ENCODE measurements at regions not wholly inside any gene's neighbourhood (a gene's known extent, or its start where the extent isn't known, plus 50 kb on each side); places are given as distances from the start of the nearest gene placed in this dataset.
"Not testable (repeated sequence)": the region's sequence is repeated elsewhere in the genome, so short reads cannot be mapped to it uniquely, and the experiment has no call there.

DNA sequence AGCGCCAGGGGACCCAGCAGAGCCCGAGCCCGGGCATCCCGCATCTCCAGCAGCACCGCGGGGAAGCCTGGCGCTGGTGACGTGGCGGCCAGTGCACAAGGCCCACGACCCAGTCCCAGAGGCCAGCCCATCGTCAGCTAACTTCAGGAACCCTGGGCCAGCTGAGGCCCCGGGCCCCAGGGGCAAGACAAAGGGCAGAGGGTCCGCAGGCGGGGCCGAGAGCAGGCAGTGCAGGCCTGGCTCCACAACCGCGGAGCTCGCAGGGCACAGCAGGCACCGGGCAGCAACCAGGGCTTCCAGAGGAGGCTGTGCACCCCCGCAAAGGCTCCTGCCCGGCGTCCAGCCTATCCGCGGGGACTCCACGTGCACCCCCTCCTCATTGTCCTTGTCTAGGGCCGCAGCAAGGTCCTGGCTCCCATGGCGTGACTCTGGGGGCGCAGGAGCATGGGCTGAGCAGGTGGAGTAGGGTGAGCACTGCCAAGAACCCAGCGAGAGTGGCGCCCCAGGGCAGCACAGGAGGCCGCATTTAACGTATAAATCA, 352.5 kb downstream of the KCNJ18 start:
- not testable (repeated sequence) for DNase-seq

DNA sequence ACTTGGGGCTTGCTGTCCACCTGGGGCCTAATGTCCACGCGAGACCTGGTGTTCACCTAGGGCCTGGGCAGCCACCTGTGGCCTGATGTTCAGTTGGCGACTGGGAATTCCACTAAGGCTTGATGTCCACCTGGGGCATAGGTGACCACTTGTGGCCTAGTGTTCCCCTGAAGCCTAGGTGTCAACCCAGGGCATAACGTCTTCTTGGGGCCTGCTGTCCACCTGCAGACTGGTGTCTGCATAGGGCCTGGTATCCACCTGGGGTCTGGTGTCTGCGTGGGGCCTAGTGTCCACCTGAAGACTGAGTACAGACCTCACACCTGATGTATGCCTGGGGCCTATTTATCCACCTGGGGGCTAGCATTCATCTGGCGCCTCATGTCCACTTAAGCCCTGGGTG, 355.2 kb downstream of the KCNJ18 start:
- not testable (repeated sequence) for DNase-seq

DNA sequence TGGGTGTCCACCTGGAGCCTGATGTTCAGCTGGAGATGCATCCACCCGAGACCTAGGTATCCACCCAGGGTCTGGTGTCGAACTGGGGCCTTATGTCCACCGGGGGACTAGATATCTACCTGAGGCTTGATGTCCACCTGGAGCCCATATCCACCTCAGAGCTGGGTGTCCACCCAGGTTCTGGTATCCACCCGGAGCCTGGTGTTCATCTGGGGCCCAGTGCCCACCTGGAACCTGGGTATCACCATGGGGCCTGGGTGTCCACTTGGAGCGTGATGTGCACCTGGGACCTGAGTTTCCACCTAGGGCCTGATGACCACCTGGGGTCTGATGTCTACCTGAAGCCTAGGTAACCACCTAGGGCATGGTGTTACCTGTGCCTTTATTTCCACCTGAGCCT, 355.9 kb downstream of the KCNJ18 start:
- DNase-seq = not testable (repeated sequence)

DNA sequence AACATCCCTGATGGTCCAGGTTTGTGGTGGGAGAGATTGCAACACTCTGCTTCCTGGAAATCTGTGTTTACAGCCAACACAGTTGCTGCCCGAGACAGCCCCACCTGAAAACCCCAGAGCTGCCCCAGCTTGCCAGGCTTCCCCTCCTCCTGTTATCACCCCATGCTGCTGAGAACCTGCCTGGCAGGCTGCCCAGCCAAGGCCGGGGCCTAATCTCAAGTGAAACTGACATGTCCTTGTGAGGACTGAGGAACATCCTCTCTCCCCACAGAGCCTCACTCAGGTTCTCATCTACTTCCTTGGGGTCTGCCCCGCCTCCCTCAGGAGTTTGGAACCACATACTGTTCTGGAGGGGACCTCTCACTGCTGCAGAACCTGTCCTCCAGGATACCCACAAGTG, 358.4 kb downstream of the KCNJ18 start:
- not testable (repeated sequence) for DNase-seq

DNA sequence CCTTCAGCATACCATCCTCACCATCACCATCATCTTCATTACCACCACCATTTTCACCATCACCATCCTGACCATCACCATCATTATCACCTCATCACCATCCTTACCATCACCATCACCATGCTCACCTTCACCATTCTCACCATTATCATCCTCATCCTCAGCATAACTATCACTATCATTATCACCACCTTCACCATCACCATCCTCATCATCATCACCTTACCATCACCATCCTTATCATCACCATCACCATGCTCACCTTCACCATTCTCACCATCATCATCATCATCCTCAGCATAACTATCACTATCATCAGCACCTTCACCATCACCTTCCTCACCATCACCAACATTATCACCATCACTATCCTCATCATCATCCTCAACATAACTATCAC, 360.4 kb downstream of the KCNJ18 start:
- not testable (repeated sequence) for DNase-seq

DNA sequence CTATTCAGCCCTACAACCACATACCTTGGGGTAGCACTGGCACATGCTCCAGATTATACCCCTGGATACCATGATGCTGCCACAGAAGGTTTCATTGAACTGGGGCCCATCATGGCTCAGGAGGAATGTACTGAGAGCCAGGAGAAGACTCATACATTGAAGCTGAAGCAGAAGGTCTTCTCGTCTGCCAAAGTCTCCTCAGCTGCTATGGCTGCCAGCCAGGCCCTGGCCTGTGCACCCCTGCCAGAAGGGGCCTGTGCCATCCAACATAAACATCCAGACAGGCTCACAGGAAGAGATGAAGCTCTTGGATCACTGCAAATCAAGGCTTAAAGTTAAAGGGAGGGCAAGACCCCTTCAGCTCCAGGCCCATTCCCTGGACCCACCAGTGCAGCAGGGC, 364.2 kb downstream of the KCNJ18 start:
- not testable (repeated sequence) for DNase-seq

DNA sequence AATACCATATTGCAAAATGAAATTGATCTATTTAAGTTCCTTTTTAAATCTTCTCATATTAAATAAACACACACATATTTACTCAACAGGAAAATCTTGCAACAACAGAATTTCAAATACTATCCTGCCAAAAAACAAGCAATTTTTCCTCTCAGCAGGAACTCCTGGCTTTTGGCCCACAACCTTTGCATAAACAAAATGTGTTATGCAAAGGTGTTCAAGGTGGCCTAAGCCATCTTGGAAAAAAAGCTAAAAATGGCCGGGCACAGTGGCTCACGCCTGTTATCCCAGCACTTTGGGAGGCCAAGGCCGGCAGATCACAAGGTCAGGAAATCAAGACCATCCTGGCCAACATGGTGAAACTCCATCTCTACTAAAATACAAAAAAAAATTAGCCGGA, 383.6 kb downstream of the KCNJ18 start:
- DNase-seq = not testable (repeated sequence)

DNA sequence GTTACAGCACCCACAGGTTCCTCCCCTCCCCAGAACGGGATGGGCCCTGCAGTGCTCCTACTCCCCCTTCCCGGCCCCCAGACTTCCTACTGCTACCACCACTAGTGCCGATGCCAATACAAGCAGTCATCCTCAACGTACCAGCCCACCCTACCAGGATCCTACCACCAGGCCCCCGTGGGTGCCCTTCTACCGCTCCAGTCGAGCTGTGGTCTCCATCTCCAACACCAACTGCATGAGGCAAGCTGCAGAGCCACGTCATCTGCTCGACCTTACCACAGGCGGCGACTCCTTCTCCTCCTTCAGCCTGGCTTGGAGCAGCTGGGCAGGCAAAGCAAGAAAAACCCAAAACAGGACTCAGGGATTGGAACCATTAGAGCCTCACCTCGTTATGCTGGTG, 396.3 kb downstream of the KCNJ18 start:
- DNase-seq = not testable (repeated sequence)

DNA sequence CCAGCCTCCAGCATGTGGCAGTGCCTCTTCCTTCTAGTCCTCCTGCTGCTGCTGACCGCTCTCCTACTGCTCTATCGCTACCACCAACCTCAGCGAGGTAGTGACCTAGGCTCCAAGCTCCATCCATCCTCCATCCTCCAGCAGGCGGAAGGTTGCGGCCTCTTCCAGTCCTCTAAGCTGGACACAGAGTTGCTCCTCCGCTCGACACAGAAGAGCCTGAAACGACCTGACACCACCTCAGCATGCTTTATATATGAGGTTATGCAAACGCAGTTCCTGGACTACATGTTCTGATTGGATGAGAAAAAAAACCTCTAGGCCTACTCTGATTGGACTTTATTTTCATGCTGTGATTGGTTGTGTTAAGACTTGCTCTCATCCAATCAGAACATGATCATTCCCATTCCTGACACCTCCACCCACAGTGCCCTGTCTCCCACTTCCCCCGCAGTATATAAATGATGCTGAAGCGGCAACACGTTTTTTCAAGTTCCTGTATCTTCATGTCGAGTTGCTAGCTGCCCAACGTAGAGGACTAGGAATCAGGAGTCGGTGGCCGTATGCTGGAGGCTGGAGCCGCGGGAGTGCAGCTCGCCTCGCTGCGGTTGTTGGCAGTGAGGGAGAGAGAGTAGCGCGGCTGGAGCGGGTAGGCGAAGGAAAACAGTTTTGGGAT, 398.1 kb downstream of the KCNJ18 start:
- no peak for DNase-seq

DNA sequence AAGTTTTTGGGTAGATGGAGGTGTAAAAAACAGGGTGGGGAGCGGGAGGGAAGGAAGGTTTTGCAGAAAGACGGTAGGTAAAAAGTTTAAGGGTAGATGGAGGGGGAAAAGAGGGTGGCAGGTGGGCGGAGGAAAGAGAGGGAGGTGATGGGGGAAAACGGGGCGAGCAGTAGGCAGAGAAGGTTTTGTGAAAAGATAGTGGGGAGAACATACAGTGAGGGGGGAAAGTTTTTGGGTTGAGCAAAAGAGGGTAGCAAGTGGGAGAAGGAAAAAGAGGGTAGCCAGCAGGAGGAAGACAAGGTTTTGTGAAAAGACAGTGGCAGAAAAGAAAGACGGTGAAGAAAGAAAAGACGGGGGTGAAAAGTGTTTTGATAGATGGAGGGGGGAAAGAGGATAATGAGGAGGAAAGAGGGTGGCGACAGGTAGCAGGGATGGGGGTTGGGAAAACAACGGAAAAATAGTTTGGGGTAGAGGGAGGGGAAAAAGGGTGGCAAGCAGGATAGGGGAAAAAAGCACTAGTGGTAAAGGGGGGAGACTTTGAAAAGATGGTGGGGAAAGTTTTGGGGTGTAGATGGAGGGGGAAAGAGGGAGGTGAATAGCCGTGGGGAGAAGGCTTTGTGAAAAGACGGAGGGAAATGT, 398.8 kb downstream of the KCNJ18 start:
- not testable (repeated sequence) for DNase-seq

DNA sequence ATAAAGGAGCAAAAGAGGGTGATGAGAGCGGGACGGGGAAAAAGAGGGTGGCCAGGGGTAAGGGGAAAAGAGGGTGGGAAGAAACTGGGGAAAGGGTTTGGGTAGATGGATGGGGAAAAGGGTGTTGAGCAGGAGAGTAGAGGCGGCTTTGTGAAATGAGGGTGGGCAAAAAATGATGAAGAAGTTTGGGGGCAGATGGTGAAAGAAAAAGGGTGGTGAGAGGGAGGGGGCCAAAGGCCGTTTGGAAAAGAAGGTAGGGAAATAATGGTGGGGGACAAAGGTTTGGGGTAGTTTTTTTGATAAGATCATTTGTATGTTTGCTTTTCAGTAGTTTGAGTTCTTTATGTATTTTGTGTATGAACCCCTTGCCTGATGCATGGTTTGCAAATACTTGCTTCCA, 399.5 kb downstream of the KCNJ18 start:
- not testable (repeated sequence) for DNase-seq

DNA sequence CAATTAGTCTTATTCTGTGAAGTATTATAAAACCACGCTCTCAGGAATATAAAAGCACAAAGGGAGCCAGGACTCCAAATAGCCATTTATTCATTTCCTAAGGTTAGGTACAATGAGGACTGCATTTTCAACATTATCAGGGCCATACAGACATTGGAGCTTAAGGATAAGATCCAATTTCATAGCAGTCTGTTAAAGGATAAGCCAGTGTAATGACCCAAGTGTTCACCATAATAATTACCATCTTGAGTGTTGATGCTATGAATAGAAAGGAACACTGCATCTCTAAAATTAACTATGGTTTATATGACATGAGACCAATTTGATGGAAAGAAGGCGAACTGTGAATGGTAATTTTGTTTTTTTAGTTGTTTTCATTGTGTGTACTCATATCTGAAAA, 403.1 kb downstream of the KCNJ18 start:
- not testable (repeated sequence) for DNase-seq

DNA sequence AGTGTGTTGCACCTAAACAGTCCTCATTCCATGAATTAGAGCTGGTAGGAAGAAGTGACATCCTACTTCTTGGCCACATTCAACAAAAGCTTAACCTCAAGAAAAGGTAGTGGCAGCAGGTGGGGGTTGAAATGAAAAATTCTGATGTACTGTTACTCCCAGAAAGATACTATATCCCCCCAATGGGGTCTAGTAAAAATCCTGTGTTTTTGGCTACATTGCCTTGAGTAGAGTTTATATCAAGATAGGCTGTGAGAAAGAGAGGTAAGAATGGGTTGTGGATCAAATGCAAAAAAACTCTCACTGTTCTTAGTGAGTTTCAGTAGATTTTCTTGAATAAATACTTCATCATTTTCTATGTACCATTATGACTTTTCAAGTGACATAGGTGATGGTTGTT, 407.3 kb downstream of the KCNJ18 start:
- DNase-seq = not testable (repeated sequence)

DNA sequence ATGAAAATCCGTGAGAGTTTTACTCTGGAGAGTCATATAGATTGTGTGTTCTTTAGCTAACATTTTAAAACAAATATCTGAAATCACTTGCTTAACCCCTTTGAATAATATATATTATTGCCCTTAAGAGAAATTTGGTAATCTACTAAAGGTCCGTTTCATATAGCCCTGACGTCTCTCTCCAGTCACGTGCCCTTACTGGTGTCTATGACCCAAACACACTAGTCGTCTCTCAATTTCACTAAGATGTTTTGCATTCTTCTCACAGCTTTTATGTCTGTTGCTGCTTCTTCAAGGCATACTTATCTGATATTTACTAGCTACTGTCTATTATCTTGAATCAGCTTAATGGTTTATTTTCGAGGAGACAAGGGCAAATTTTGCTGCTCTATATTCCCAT, 409.9 kb downstream of the KCNJ18 start:
- DNase-seq = no peak

DNA sequence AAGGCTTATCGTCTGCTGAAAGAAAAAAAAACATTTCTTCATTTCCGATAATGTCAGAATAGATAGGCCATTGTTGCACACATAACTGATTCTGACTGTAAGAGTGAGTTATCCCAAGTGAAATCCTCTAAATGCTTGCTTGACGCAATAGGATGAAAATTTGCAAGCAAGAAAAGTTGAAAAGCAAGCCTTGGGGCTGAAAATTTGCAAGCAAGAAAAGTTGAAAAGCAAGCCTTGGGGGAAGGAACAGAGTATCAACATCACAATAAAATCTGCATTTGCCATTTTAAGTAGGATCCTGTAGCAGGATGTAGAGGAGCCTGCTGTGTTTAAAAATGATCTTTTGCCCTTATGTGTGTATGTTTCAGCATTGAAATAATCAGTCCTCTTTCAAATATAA, 424.4 kb downstream of the KCNJ18 start:
- DNase-seq = not testable (repeated sequence)

DNA sequence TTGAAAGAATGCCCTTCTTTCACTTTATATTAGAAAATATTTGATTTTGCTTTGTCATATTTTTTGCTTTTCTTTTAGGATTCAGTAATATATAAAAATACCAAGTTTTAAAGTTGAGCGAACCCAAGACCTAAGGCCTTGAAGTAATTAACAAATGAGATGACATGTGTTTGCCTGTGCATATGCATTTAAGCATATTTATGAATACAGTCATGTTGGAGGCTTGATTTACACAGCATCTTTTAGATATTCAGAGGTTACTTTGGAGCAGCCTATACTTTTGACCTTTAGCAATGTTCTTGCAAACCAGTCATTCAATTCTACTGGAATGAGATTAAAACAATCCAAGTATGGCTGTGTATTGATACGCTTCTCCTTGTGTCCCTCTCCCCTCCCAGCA, 425.1 kb downstream of the KCNJ18 start:
- DNase-seq = not testable (repeated sequence)

DNA sequence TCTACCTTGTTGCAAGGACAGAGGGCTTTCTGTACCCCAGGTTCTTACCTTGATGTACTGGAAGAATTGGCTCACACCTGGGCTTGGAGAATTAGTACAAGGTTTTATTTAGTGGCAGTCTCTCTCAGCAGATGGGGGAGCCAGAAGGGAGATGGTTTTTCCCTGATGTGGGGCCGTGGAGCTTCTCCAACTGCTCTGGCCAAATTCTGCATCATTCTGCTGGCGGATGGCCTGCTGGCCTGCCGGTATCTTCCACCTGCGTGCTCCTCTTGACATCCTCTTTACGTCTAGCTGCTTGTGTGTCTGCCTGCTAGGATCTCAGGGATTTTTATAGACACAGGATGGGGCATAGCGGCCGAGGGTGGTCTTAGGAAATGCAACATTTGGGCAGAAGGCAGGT, 426.7 kb downstream of the KCNJ18 start:
- DNase-seq = not testable (repeated sequence)

DNA sequence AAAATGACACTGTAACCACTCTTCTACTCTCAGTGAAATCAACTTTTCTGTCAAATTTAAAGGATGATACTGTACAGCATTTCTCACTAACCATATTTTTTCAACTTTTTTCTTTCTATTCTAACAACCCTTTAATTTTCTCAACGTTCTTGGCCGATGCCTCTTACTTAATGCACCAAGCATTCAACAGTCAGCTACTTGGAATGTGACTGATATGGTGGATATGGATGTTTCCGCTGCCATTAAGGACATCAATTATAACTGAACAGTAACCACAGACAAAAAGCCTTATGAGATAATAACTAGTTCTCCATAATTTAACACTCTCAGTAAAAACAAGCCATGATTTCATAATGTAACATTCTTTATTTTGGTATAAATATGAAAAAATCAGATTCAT, 427.4 kb downstream of the KCNJ18 start:
- DNase-seq = not testable (repeated sequence)

DNA sequence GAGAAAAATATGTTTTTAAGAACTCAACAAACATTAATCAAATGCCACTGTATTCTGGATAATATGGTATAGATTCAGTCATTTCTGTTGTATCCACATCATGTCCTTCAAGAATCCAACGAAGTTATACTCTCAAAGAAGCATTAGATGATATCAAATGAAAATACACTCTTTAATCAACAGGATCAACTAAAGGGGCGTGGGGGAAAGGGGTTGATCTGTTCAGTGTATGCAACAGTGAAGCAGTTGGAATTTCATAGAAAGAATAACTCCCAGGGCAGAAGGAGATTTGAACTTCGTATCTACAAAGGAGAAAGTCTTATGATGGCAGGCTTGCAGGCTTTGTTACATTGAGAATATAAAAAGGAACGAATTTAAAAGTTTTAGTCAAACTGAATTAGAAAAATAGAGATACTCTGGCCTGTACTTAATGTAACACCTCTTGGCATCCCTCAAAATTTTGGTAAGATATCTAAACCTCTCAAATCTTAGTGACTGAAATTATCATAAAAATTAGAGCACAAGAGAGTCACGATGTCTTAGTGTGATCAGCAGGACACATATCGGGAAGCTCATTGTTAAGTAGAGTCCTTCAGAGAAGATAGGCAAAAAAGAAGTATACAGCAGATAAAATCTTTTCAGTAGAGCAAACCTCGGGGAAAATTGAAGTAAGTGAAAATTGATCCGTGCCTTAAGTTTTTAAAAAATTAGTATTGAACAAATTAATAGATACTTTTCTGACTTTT, 431.4 kb downstream of the KCNJ18 start:
- no peak for DNase-seq

DNA sequence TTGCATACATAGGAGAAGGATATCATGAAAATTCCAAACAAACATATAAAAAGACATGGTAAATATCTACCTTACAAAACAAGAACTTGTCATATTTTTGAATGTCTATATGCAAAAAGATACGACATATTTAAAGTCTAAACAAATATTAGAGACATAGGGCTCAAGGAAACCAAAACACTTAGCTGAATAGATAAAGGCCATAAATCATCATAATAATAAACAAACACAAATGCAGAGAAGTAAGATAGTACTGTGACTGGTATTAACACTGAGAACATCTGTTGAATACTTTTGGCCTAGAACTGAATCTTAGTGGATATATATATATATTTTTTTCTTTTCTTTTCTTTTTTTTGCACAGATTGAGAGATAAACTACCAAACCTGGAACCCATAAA, 435.8 kb downstream of the KCNJ18 start:
- no peak for DNase-seq

DNA sequence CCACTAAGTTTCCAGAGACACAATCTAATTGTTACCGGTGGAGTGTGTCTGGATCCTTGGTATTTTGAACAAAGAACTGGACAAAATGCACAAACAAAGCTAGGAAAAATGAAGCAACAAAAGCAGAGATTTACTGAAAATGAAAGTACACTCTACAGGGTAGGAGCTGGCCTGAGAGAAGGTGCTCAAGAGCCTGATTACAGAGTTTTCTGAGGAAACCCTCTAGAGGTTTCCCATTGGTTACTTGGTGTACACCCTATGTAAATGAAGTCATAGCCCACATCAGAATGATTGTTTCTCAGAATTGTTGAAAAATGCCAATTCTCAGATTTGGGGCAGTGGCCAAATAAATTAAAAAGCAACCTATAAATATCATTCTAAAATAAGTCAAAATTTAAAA, 436.4 kb downstream of the KCNJ18 start:
- DNase-seq = no peak

DNA sequence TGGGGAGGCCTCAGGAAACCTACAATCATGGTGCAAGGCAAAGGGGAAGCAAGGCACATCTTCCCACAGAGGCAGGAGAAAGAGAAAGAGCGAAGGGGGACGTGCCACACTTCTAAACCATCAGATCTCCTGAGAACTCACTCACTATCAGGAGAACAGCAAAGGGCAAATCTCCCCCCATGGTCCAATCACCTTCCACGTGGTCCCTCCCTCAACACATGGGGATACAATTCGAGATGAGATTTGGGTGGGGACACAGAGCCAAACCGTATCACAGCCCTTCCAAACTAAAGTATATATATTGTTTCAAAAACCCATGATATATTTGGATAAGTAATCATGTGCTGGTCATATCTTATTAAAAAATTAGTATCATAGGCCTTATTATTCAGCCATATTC, 437.6 kb downstream of the KCNJ18 start:
- DNase-seq = not testable (repeated sequence)

DNA sequence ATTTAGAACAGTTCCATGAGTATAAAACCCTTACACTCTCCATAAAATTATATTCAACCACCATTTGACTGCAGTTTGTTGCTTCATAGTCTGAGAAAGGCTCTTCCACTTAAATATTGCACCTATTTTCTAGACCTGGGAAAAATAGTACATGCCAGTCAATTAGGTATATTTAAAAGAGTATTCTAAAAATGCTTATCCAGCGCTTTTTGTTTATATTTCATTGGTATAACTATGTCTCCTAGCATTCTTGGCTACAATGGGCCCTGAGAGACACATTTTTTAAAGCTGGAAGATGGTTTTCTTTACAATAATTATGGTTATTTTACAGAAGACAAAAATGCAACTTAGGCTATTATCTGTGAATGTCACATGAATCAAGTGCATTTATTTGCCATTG, 439.4 kb downstream of the KCNJ18 start:
- DNase-seq = no peak

Measured in stimulated activated CD4-positive, alpha-beta T cell treated with anti-CD3 and anti-CD28 coated beads, Interleukin-2, amount 100 ng/mL, for 48 hours (primary cell).